Testis (tissue), 2 donors: ENCODE measurements at regions not wholly inside any gene's neighbourhood (a gene's known extent, or its start where the extent isn't known, plus 50 kb on each side); places are given as distances from the start of the nearest gene placed in this dataset.

Source experiments
- POLR2A ChIP-seq: fragments of 450-650 bp; IDR thresholded peaks from one replicate; pipeline ENCODE4 v1.6.1; 2017; ENCODE audit warnings: antibody characterized with exemption, mild to moderate bottlenecking, moderate library complexity
- TF ChIP-seq, protein P1 (sequence below), 3 experiments: fragments of 450-650 bp in 2 of 3; fragments of 200-600 bp in 1 of 3; sonication (generic) in 1 of 3; IDR thresholded peaks; one replicate each; pipeline ENCODE4 v1.5.1; 2016 to 2019; ENCODE audit warnings: antibody characterized with exemption in 3 of 3, mild to moderate bottlenecking in 2 of 3, moderate library complexity in 1 of 3

DNA sequence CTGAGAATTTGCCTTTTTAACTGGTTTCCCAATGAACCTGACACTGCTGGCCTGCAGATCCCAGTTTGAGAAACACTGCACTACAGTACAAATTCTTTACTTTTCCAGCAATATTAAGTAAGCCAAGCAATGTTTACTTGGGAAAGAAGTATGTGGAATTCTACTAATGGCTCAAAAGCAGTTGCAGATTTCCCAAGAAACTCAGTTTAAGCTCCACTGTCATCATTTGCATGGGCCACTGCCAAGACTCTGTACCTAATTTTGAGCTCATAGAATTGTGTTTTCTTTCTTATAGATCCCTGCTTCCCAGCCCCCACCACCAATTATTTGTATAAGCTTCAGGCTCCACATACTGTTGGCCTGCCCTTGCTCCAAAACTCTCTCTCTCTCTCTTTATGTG lies 676.1 kb downstream of the RNF144A start:
- no peak for TF ChIP-seq POLR2A
- TF ChIP-seq, protein P1, sequence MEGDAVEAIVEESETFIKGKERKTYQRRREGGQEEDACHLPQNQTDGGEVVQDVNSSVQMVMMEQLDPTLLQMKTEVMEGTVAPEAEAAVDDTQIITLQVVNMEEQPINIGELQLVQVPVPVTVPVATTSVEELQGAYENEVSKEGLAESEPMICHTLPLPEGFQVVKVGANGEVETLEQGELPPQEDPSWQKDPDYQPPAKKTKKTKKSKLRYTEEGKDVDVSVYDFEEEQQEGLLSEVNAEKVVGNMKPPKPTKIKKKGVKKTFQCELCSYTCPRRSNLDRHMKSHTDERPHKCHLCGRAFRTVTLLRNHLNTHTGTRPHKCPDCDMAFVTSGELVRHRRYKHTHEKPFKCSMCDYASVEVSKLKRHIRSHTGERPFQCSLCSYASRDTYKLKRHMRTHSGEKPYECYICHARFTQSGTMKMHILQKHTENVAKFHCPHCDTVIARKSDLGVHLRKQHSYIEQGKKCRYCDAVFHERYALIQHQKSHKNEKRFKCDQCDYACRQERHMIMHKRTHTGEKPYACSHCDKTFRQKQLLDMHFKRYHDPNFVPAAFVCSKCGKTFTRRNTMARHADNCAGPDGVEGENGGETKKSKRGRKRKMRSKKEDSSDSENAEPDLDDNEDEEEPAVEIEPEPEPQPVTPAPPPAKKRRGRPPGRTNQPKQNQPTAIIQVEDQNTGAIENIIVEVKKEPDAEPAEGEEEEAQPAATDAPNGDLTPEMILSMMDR (IDR thresholded peaks at IDR 0.05): no peak
